ENCODE measurements at regions not wholly inside any gene's neighbourhood (a gene's known extent, or its start where the extent isn't known, plus 50 kb on each side); places are given as distances from the start of the nearest gene placed in this dataset.

DNA sequence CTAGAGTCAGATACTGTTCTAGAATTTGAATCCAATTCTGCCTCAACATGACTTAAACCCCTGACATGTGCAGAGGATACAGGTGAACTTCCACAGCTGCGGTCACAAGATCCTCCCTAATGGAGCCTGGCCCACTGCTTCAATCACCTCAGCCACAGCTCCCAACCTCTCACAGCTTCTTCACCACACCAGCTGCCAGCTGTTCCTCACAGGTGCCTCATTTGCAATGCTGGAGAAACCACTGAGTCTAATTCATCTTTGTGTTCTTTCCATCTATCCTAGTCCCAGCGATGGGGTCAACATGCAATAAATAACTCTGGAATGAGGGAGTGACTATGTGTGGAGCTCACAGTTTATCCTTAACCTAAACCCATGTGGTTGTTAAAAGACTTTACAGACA, 72.0 kb upstream of the MAF start:
- TF ChIP-seq CTCF (conservative IDR thresholded peaks at IDR 0.05) (no peak), ZFX (IDR thresholded peaks at IDR 0.05) (no peak)

Data from C4-2B (cell line).